ENCODE measurements at regions not wholly inside any gene's neighbourhood (a gene's known extent, or its start where the extent isn't known, plus 50 kb on each side); places are given as distances from the start of the nearest gene placed in this dataset.

DNA sequence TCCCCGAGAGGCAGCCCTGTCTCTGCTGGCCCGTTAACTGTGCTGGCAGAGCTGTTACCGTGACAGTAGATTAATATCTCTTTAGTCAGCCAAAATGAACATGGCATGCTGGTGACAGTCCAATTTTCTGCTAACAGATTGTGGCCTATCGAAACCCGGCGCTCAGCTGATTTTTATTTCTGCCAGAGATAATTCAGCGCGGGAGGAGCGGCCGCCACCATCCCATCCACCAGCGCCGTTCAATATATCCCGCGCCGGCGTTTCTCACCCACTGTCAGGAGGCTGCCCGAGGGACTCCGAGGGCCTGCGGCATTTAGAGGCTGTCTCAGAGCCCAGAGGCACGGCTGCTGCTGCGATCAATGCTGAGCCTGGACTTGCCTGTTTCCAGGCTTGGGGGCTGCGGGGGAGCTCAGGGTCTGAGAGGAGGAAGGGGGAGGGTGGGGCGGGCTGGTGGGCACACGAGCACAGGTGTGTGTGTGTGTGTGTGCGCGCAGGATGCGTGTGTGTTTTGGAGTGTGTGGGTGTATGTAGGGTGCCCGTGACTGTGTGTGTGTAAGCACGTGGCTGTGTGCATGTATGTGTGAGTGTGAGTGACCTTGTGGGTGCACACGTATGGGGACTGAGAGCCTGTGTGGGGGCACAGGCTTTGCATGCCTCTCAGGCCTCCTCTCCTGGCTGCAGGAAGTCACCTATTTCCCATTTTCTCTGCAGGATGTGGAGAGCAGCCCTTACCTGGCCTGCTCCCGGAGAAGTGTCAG, 109.7 kb upstream of the ACTRT2 start:
- H3K4me3 Mint-ChIP-seq: no peak overlapping the region
- H3K4me1 Mint-ChIP-seq (ENCODE audit: low read depth): no peaks in the 10 kb centered on the region
- H3K9me3 Mint-ChIP-seq: peaks cover 9% of the 10 kb centered on the region
- no peak overlapping the region for H3K27ac Mint-ChIP-seq
- H3K27me3 Mint-ChIP-seq (ENCODE audit: low read depth): no peaks in the 10 kb centered on the region
- H3K36me3 Mint-ChIP-seq (ENCODE audit: low read depth): no peaks in the 10 kb centered on the region

DNA sequence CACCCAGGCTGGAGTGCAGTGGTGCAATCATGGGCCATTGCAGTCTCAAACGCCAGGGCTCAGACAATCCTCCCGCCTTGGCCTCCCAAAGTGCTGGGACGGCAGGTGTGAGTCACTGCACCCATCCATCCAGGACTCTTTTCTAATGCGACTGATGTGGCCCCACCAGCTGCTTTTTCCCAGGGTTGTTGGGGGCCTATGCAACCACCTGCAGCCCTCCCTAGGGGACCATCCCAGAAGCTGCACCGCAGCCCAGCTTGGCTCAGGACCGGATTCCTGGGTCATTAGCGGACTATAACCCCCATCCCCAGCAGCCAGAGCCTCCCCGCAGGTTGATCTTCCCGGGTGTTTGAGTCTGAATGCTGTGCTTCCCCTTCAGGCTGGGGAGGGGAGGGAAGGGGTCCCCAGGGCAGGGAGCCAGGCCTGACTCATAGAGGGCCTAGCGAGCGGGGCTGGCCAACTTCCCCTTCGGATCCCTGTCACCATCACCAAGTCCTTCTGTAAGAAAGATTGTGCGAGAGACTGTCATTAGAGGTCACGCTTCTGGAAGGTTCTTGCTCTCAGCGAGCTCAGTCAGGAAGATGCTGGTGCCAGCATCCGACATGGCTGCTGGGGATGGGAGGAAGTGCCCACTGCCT, 108.7 kb upstream of the ACTRT2 start:
- H3K27ac Mint-ChIP-seq: no peak overlapping the region
- no peaks in the 10 kb centered on the region for H3K4me1 Mint-ChIP-seq (ENCODE audit: low read depth)
- H3K36me3 Mint-ChIP-seq (ENCODE audit: low read depth): no peaks in the 10 kb centered on the region
- no peak overlapping the region for H3K4me3 Mint-ChIP-seq
- peaks cover 9% of the 10 kb centered on the region for H3K9me3 Mint-ChIP-seq
- H3K27me3 Mint-ChIP-seq (ENCODE audit: low read depth): no peaks in the 10 kb centered on the region

DNA sequence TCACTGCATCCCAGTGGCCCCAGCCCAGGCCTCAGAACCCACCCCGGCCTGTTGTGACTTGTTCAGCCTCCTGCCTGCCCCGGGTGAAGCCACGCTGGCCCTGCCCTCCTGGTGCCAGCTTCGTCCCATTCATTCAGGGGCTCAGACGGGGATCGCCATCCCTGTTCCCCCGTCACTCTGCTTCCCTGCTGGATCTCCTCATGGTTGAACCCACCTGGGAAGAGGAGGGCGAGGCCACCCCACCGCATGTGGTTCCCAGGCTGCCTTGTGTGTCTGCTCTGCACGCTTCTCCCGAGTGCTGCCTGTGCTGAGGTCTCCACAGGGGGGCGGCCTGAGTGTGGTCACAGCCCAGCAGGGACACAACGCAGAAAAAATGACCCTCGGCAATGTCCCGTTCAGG, 108.2 kb upstream of the ACTRT2 start:
- Mint-ChIP-seq H3K36me3 (ENCODE audit: low read depth) (no peaks in the 10 kb centered on the region), H3K4me3 (no peak overlapping the region), H3K9me3 (peaks cover 9% of the 10 kb centered on the region), H3K4me1 (ENCODE audit: low read depth) (no peaks in the 10 kb centered on the region), H3K27ac (no peak overlapping the region), H3K27me3 (ENCODE audit: low read depth) (no peaks in the 10 kb centered on the region)

- no peak overlapping the region for H3K4me3 Mint-ChIP-seq
- peaks cover 9% of the 10 kb centered on the region for H3K9me3 Mint-ChIP-seq
- no peaks in the 10 kb centered on the region for H3K27me3 Mint-ChIP-seq (ENCODE audit: low read depth)
Observed at GRCh38 chr1:2914702-2915101, 106.6 kb upstream of the ACTRT2 start.

DNA sequence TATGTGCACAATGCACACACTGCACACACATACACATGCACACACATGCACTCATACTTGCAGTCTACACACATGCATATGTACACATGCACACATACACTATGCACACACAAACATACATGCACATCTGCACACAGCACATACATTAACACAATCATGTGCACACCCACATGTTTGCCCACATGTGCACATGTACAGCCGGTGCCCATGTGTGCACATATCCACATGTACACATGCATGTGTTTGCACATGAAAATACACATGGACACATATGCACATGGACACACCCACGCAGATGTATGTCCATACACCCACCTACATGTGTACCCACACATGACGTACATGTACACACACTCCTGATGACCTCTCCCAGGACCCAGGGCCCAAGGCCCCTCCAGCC, 105.1 kb upstream of the ACTRT2 start:
- Mint-ChIP-seq H3K4me3 (no peak overlapping the region), H3K4me1 (ENCODE audit: low read depth) (no peaks in the 10 kb centered on the region), H3K27ac (no peak overlapping the region), H3K36me3 (ENCODE audit: low read depth) (no peaks in the 10 kb centered on the region), H3K27me3 (ENCODE audit: low read depth) (no peaks in the 10 kb centered on the region), H3K9me3 (peaks cover 9% of the 10 kb centered on the region)

More at GRCh38 chr1:2914702-2915101, 106.6 kb upstream of the ACTRT2 start:
- Mint-ChIP-seq H3K4me1 (ENCODE audit: low read depth) (no peaks in the 10 kb centered on the region), H3K27ac (no peak overlapping the region), H3K36me3 (ENCODE audit: low read depth) (no peaks in the 10 kb centered on the region)

DNA sequence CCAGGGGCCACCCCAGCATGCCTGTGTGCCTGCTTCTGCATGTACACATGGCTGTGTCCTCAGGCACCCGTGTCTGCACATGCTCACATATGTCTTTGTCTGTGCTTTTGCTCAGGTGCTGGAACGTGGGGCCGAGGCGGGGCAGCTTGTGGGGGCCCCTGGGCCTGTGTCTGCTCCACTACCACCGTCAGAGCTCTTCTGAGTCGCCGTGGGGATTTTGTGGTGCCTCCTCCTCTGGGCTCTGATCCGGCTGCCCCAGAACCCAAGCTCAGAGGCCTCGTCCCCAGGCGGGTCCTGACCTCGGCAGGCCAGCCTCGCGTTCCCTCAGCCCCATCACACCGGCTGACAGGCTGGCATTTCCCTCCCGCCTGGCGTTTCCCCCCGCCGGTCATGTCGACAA, 104.6 kb upstream of the ACTRT2 start:
- Mint-ChIP-seq H3K27ac (no peak overlapping the region), H3K4me3 (no peak overlapping the region), H3K9me3 (peaks cover 9% of the 10 kb centered on the region), H3K36me3 (ENCODE audit: low read depth) (no peaks in the 10 kb centered on the region), H3K4me1 (ENCODE audit: low read depth) (no peaks in the 10 kb centered on the region), H3K27me3 (ENCODE audit: low read depth) (no peaks in the 10 kb centered on the region)

DNA sequence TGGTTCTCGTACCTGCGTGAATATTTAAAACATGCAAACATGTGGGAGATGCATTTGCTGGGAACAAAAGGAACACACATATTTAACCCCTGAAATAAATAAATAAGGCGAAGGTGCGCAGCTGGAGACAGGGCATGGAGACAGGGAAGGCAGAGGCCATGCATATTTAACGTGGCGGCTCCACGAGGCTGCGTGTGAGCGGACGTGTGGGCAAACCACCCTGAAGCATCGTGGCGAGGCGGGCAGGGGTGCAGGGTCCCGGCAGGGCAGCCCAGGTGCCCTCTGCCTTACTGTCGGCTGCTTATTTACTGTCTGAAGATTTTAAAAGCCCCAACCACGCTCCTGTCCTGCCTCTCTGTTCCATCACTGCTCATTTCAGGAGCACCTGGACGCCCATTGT, 104.0 kb upstream of the ACTRT2 start:
- Mint-ChIP-seq H3K27me3 (ENCODE audit: low read depth) (no peaks in the 10 kb centered on the region), H3K4me1 (ENCODE audit: low read depth) (no peaks in the 10 kb centered on the region), H3K27ac (no peak overlapping the region), H3K4me3 (no peak overlapping the region), H3K9me3 (peaks cover 9% of the 10 kb centered on the region), H3K36me3 (ENCODE audit: low read depth) (no peaks in the 10 kb centered on the region)

- H3K9me3 Mint-ChIP-seq: peaks cover 9% of the 10 kb centered on the region
- no peaks in the 10 kb centered on the region for H3K36me3 Mint-ChIP-seq (ENCODE audit: low read depth)
- H3K4me3 Mint-ChIP-seq: no peak overlapping the region
- no peaks in the 10 kb centered on the region for H3K27me3 Mint-ChIP-seq (ENCODE audit: low read depth)
- no peak overlapping the region for H3K27ac Mint-ChIP-seq
- no peaks in the 10 kb centered on the region for H3K4me1 Mint-ChIP-seq (ENCODE audit: low read depth)
Observed at GRCh38 chr1:2918441-2918840, 102.8 kb upstream of the ACTRT2 start.

- Mint-ChIP-seq H3K27me3 (ENCODE audit: low read depth) (no peaks in the 10 kb centered on the region), H3K4me3 (no peak overlapping the region), H3K36me3 (ENCODE audit: low read depth) (no peaks in the 10 kb centered on the region), H3K9me3 (peaks cover 9% of the 10 kb centered on the region), H3K4me1 (ENCODE audit: low read depth) (no peaks in the 10 kb centered on the region), H3K27ac (no peak overlapping the region)
Observed at GRCh38 chr1:2919841-2920240, 101.4 kb upstream of the ACTRT2 start.

- H3K9me3 Mint-ChIP-seq: peaks cover 6% of the 10 kb centered on the region
- no peak overlapping the region for H3K27ac Mint-ChIP-seq
- no peaks in the 10 kb centered on the region for H3K4me1 Mint-ChIP-seq (ENCODE audit: low read depth)
- no peak overlapping the region for H3K4me3 Mint-ChIP-seq
- H3K27me3 Mint-ChIP-seq (ENCODE audit: low read depth): no peaks in the 10 kb centered on the region
- H3K36me3 Mint-ChIP-seq (ENCODE audit: low read depth): no peaks in the 10 kb centered on the region
Observed at GRCh38 chr1:2920421-2921015, 100.7 kb upstream of the ACTRT2 start.

- Mint-ChIP-seq H3K27ac (no peak overlapping the region), H3K27me3 (ENCODE audit: low read depth) (no peaks in the 10 kb centered on the region), H3K4me1 (ENCODE audit: low read depth) (no peaks in the 10 kb centered on the region), H3K9me3 (no peaks in the 10 kb centered on the region), H3K4me3 (no peak overlapping the region), H3K36me3 (ENCODE audit: low read depth) (no peaks in the 10 kb centered on the region)
Observed at GRCh38 chr1:2921970-2922686, 99.1 kb upstream of the ACTRT2 start.

- H3K36me3 Mint-ChIP-seq (ENCODE audit: low read depth): no peaks in the 10 kb centered on the region
- H3K27me3 Mint-ChIP-seq (ENCODE audit: low read depth): no peaks in the 10 kb centered on the region
- H3K4me1 Mint-ChIP-seq (ENCODE audit: low read depth): no peaks in the 10 kb centered on the region
- no peak overlapping the region for H3K27ac Mint-ChIP-seq
- H3K9me3 Mint-ChIP-seq: no peaks in the 10 kb centered on the region
- H3K4me3 Mint-ChIP-seq: no peak overlapping the region
Observed at GRCh38 chr1:2923351-2923750, 97.9 kb upstream of the ACTRT2 start.

GRCh38 chr1:2925291-2925690, 96.0 kb upstream of the ACTRT2 start:
- Mint-ChIP-seq H3K27me3 (ENCODE audit: low read depth) (no peaks in the 10 kb centered on the region), H3K4me1 (ENCODE audit: low read depth) (no peaks in the 10 kb centered on the region), H3K9me3 (no peaks in the 10 kb centered on the region), H3K36me3 (ENCODE audit: low read depth) (no peaks in the 10 kb centered on the region), H3K4me3 (no peak overlapping the region), H3K27ac (no peak overlapping the region)

- H3K4me3 Mint-ChIP-seq: no peak overlapping the region
- H3K27ac Mint-ChIP-seq: no peak overlapping the region
- H3K36me3 Mint-ChIP-seq (ENCODE audit: low read depth): no peaks in the 10 kb centered on the region
- no peaks in the 10 kb centered on the region for H3K9me3 Mint-ChIP-seq
- H3K27me3 Mint-ChIP-seq (ENCODE audit: low read depth): no peaks in the 10 kb centered on the region
- no peaks in the 10 kb centered on the region for H3K4me1 Mint-ChIP-seq (ENCODE audit: low read depth)
Observed at GRCh38 chr1:2925918-2926317, 95.3 kb upstream of the ACTRT2 start.

All from T-helper 1 cell treated with Interleukin-12 subunit alpha and Interleukin-12 subunit beta and Interleukin-4 antibody, amounts not matched to agents 30 μg/mL and 1 μg/mL, for 36 hours (primary cell).